Caco-2 (cell line): ENCODE measurements at regions not wholly inside any gene's neighbourhood (a gene's known extent, or its start where the extent isn't known, plus 50 kb on each side); places are given as distances from the start of the nearest gene placed in this dataset.

ENCODE experiments used
- BruUV-seq: library from RNA; stranded (reverse); fragments of 400-500 nt; replicated peaks from 2 replicates; lab custom pipeline; 2021; lab: Mats Ljungman, UMichigan
- CTCF ChIA-PET: fragments of 300-600 bp; sonication (Branson Sonifier 250); formaldehyde crosslinking; loops from one replicate; lab custom pipeline; 2022; ENCODE audit warnings: antibody characterized with exemption; lab: Charles Lee
- POLR2A ChIA-PET: fragments of 300-600 bp; sonication (Branson Sonifier 250); formaldehyde crosslinking; loops from one replicate; lab custom pipeline; 2022; ENCODE audit warnings: antibody characterized with exemption; lab: Charles Lee
- DNase-seq, 2 experiments: peaks; one replicate each; pipeline versions ENCODE4 v3.0.0 to v3.0.0-alpha.2; 2020 to 2022
- H3K27me3 ChIP-seq: replicated peaks from 2 replicates; pipeline ENCODE4 v1.6.0; 2011; ENCODE audit warnings: low read length; ENCODE audit not compliant: control insufficient read depth, insufficient read depth
- H3K36me3 ChIP-seq: 2 replicates; pipeline ENCODE4 v1.5.1; 2011; ENCODE audit warnings: low read length; ENCODE audit not compliant: control insufficient read depth, insufficient read depth
- H3K4me1 ChIP-seq: fragments of 250-450 bp; sonication (Bioruptor Pico); 2 replicates; pipeline ENCODE4 v1.5.1; 2020; ENCODE audit warnings: mild to moderate bottlenecking
- H3K4me3 ChIP-seq: 2 replicates; pipeline ENCODE4 v1.5.1; 2011; ENCODE audit warnings: low read depth, mild to moderate bottlenecking, control low read depth, low read length
- H3K9me3 ChIP-seq: fragments of 250-450 bp; sonication (Bioruptor Pico); 2 replicates; pipeline ENCODE4 v1.5.1; 2020; ENCODE audit warnings: mild to moderate bottlenecking, moderate library complexity
- H3K27ac Mint-ChIP-seq: one replicate; pipeline ENCODE4 v1.8.0; 2022; ENCODE audit warnings: mixed read lengths; ENCODE audit not compliant: unreplicated experiment
- H3K27me3 Mint-ChIP-seq: one replicate; pipeline ENCODE4 v1.8.0; 2022; ENCODE audit warnings: mixed read lengths; ENCODE audit not compliant: insufficient read depth, unreplicated experiment
- H3K36me3 Mint-ChIP-seq: one replicate; pipeline ENCODE4 v1.8.0; 2022; ENCODE audit warnings: mild to moderate bottlenecking, mixed read lengths; ENCODE audit not compliant: insufficient read depth, unreplicated experiment
- H3K4me1 Mint-ChIP-seq: one replicate; pipeline ENCODE4 v1.8.0; 2022; ENCODE audit warnings: low read depth, mixed read lengths; ENCODE audit not compliant: unreplicated experiment
- H3K4me3 Mint-ChIP-seq: one replicate; pipeline ENCODE4 v1.8.0; 2022; ENCODE audit warnings: mild to moderate bottlenecking, moderate library complexity, mixed read lengths; ENCODE audit not compliant: unreplicated experiment
- H3K9me3 Mint-ChIP-seq: one replicate; pipeline ENCODE4 v1.8.0; 2022; ENCODE audit warnings: mixed read lengths; ENCODE audit not compliant: unreplicated experiment
- intact Hi-C: fragments of 100-400 bp; cut with micrococcal nuclease; formaldehyde crosslinking; loops from one replicate; pipeline ENCODE4 v1.10.0; 2022; ENCODE audit not compliant: unreplicated experiment
- TF ChIP-seq, protein P1 (sequence below), 2 experiments: fragments of 200-600 bp in 1 of 2; IDR thresholded peaks; 1 replicate in 1 of 2; 2 replicates in 1 of 2; pipeline versions ENCODE4 v1.5.1 to v1.8.0; 2011 to 2022; ENCODE audit warnings: antibody characterized with exemption in 1 of 2, control low read depth in 1 of 2, inconsistent platforms in 1 of 2, low read depth in 1 of 2, low read length in 1 of 2, mild to moderate bottlenecking in 1 of 2, moderate library complexity in 1 of 2; ENCODE audit not compliant: insufficient read depth in 1 of 2, severe bottlenecking in 1 of 2, unreplicated experiment in 1 of 2

DNA sequence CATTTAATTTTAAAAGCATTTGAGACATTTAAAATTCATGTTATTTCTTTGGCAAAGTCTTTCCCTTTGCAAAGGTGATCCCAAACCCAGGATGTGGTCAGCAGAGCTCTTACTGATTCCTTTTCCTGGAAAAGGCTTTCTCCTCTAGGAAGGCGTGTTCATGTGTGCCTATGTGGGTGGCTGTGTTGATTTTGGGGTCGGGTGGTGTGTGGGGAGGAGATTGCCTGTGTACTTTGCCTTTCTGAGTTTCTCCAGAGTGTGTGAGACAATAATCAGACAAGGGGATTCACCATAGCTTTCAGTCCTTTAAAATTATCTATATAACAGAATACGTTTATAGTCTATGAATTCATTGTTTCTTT lies 173.2 kb downstream of the SOCS6 start:
- Mint-ChIP-seq H3K4me1 (no peaks in the 10 kb centered on the region), H3K27ac (no peak overlapping the region), H3K9me3 (no peaks in the 10 kb centered on the region), H3K4me3 (no peak overlapping the region), H3K36me3 (no peaks in the 10 kb centered on the region), H3K27me3 (no peaks in the 10 kb centered on the region)
- no peaks in the 10 kb centered on the region for H3K4me1 ChIP-seq
- H3K27me3 ChIP-seq, result no peaks in the 10 kb centered on the region
- intact Hi-C loops, result no loop called here
- H3K4me3 ChIP-seq, result no peak overlapping the region
- ChIA-PET POLR2A (no interaction called here), CTCF (no interaction called here)
- no peaks in the 10 kb centered on the region for H3K36me3 ChIP-seq
- TF ChIP-seq, protein P1, sequence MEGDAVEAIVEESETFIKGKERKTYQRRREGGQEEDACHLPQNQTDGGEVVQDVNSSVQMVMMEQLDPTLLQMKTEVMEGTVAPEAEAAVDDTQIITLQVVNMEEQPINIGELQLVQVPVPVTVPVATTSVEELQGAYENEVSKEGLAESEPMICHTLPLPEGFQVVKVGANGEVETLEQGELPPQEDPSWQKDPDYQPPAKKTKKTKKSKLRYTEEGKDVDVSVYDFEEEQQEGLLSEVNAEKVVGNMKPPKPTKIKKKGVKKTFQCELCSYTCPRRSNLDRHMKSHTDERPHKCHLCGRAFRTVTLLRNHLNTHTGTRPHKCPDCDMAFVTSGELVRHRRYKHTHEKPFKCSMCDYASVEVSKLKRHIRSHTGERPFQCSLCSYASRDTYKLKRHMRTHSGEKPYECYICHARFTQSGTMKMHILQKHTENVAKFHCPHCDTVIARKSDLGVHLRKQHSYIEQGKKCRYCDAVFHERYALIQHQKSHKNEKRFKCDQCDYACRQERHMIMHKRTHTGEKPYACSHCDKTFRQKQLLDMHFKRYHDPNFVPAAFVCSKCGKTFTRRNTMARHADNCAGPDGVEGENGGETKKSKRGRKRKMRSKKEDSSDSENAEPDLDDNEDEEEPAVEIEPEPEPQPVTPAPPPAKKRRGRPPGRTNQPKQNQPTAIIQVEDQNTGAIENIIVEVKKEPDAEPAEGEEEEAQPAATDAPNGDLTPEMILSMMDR (IDR thresholded peaks at IDR 0.05; ENCODE audit: insufficient read depth in 1 of 2, low read depth in 1 of 2, low read length in 1 of 2, severe bottlenecking in 1 of 2, unreplicated experiment in 1 of 2), result no peak
- BruUV-seq, result no TSS peak
- no peaks in the 10 kb centered on the region for H3K9me3 ChIP-seq
- DNase-seq, result no peak

DNA sequence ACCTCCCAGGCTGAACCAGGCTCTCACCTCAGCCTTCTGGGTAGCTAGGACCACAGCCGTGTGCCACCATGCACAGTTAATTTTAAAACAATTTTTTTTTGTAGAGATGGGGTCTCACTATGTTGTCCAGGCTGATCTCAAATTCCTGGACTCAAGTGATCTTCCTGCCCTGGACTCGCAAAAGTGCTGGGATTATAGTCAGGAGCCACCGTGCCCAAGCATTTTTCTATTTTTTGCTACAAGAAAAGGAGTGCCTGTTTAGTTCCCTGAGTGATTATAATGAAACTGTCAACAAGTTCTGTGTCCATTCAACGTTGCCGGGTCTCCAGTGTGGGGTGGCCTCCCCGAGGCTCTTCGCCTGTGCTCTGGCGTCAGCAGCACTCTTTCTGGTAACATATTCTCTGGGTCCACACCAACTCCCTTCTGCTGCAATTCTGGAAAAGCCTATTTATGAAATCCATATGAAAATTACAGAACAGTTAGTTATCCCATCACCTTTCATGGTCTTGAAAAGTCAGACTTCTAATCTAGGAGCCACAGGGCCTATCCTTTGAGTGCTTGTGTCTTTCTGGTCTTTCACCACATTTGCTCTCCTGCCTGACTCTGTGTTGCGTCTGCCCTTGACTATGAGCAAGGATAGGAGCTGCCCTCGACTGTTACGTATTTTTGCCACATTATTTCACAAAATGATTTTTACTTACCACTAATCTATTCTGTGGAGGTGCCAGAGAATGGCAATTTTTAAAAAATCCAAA lies 172.7 kb downstream of the SOCS6 start:
- Mint-ChIP-seq H3K36me3 (no peaks in the 10 kb centered on the region), H3K9me3 (no peaks in the 10 kb centered on the region), H3K27ac (no peak overlapping the region), H3K27me3 (no peaks in the 10 kb centered on the region), H3K4me3 (no peak overlapping the region), H3K4me1 (no peaks in the 10 kb centered on the region)
- CTCF ChIA-PET, result no interaction called here
- Histone ChIP-seq H3K4me1 (no peaks in the 10 kb centered on the region), H3K36me3 (no peaks in the 10 kb centered on the region), H3K9me3 (no peaks in the 10 kb centered on the region), H3K4me3 (no peak overlapping the region), H3K27me3 (no peaks in the 10 kb centered on the region)
- no TSS peak for BruUV-seq
- intact Hi-C loops, result no loop called here
- TF ChIP-seq, protein P1 (IDR thresholded peaks at IDR 0.05; ENCODE audit: insufficient read depth in 1 of 2, low read depth in 1 of 2, low read length in 1 of 2, severe bottlenecking in 1 of 2, unreplicated experiment in 1 of 2), result no peak
- POLR2A ChIA-PET, result no interaction called here
- no peak for DNase-seq

DNA sequence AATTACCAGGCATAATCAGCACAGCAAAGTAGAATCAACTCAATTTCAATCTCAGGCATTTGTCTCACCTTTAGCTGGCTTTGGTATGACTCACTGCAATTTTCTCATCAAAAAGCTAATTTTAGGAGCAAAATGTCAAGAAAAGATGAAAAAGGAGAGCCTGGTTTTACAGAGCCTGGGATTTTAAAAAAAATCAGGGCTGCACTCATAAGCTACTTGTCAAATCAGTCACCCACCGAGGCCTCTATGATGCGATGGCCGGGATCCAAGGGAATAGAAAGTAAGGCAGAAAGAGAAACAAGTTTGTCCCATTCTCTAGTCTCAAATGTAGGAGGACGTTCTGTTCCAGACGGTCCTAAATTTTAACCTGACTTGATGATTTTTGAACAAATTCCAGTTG lies 170.9 kb downstream of the SOCS6 start:
- Mint-ChIP-seq H3K9me3 (no peaks in the 10 kb centered on the region), H3K27me3 (no peaks in the 10 kb centered on the region), H3K36me3 (no peaks in the 10 kb centered on the region), H3K27ac (no peak overlapping the region), H3K4me3 (no peak overlapping the region), H3K4me1 (no peaks in the 10 kb centered on the region)
- BruUV-seq, result no TSS peak
- TF ChIP-seq, protein P1 (IDR thresholded peaks at IDR 0.05; ENCODE audit: insufficient read depth in 1 of 2, low read depth in 1 of 2, low read length in 1 of 2, severe bottlenecking in 1 of 2, unreplicated experiment in 1 of 2), result no peak
- no peak for DNase-seq
- Histone ChIP-seq H3K36me3 (no peaks in the 10 kb centered on the region), H3K4me3 (no peak overlapping the region), H3K9me3 (no peaks in the 10 kb centered on the region), H3K27me3 (no peaks in the 10 kb centered on the region), H3K4me1 (no peaks in the 10 kb centered on the region)
- intact Hi-C loops, result no loop called here
- POLR2A ChIA-PET, result no interaction called here
- CTCF ChIA-PET, result no interaction called here
